Stimulated activated CD8-positive, alpha-beta memory T cell treated with anti-CD3 and anti-CD28 coated beads, Interleukin-15, amount 100 ng/mL, for 1 hour (primary cell): ENCODE measurements at regions not wholly inside any gene's neighbourhood (a gene's known extent, or its start where the extent isn't known, plus 50 kb on each side); places are given as distances from the start of the nearest gene placed in this dataset.

ENCODE experiments used
- DNase-seq: peaks from one replicate; pipeline ENCODE4 v3.0.0-alpha.2; 2020; ENCODE audit warnings: low read depth

DNA sequence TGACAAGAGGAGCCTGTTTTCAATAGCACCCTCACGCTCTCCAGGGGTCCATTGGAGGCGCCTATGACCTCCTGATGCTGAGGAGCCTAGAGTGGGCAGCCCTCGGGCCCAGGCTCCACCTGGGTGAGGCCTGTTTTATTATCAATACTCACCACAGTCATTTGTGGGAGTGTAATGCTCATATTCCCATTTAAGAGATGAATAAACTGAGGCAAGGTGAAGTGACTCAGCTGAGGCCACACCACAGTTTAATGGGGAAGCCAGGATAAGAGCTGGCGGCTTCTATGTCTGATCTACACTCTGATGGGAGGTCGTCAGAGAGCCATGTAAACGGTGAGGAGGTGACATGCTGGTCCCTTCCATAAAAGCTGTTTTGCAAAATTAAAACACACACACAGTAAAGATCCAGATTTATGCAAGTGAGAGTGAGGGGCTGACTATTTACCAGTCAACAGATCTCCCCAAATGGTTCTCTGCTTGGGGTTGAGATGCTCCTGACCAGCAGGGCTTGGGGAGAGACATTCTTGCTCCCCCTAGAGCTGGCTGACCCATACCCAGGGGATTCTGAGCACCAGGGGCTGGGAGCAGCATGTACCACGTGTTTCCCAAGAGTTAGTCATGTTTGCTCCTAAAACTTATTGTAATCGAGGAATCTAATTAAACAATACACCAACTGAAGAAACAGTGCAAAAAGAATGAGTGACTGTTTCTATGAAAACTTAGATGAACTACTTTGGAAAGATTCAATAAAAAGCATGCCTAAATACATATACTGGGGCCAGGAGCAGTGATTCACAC, 81.0 kb upstream of the INSIG1 start:
- DNase-seq: no peak

GRCh38 chr7:155217634-155218033, 80.0 kb upstream of the INSIG1 start:
- DNase-seq: no peak

- DNase-seq: no peak
Observed at GRCh38 chr7:155218276-155219153, 79.2 kb upstream of the INSIG1 start.

DNA sequence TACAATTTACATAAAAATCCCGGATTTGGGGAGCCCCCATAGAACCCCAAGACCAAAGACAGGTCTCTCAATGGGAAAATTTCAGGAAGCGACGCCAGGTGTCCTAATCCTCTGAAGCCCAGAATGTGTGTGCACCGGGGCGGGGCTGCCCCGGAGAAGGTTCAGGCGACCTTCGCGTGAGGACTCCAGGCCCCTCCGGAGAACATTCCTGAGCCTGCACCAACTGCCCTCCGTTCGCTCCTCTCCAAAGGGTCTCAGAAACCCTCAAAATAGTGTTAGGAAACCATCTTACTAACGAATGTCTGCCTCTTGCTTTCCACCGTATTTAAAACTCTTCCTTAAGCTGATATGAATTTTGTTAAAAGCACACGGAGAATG, 78.5 kb upstream of the INSIG1 start:
- no peak for DNase-seq

- no peak for DNase-seq
Observed at GRCh38 chr7:155219947-155220769, 77.5 kb upstream of the INSIG1 start.

- no peak for DNase-seq
Observed at GRCh38 chr7:155220903-155221302, 76.8 kb upstream of the INSIG1 start.

DNA sequence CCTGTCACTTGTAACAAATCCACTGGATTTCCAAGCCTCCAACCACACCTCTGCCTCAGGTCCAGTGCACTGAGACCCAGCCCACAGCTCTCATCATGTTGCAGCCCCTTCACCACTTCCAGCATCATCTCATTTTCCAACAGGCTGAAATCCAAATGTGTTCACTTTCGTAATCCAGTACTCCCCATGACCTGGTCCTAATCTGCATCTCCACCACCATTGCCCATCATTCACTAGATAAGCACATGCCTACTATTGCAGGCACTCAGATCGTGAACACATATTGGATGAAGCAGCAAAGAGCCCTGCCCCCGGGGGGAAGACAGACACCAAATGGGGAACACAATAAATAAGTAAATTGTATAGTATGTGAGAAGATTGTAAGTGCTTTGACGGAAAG, 76.1 kb upstream of the INSIG1 start:
- DNase-seq: no peak

DNA sequence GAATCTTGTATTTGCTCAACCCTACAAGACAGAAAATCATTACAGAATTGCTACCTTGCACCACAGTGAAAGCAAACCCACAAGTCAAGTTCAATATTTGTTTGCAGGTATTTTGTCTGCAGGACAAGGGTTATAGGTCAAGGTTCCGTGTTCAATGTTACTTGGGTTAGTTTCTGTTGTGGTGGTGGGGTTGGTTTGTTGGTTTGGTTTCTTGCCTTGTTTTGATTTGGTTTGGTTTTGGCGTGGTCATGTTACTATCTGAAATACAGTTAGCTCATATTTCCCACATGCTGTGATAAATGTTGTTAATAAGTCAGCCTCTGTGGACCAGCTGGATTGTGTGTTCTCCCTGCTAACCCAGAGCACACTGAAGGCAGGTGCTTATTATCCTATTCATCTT, 75.6 kb upstream of the INSIG1 start:
- no peak for DNase-seq

GRCh38 chr7:155222573-155222972, 75.1 kb upstream of the INSIG1 start:
- DNase-seq: no peak

- no peak for DNase-seq
Observed at GRCh38 chr7:155223021-155223420, 74.7 kb upstream of the INSIG1 start.

DNA sequence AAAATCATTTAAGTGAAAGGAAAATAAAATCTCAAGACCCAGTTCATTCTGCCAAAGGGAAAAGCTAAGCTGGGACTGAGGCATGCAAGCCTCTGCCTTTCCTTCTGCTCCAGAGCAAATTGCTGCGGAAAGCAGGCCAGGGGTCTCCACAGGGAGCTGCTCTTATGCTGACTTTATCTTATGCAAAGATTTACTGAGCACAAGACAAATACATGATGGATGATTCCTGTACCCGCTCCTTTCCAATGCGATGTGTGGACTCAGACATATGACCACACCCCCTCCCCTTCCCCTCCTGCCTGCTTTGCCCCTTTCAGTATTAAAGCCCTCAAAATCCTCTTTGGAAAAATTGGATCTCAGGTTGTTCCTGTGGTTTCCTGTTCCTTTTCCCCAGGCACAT, 74.2 kb upstream of the INSIG1 start:
- no peak for DNase-seq

DNA sequence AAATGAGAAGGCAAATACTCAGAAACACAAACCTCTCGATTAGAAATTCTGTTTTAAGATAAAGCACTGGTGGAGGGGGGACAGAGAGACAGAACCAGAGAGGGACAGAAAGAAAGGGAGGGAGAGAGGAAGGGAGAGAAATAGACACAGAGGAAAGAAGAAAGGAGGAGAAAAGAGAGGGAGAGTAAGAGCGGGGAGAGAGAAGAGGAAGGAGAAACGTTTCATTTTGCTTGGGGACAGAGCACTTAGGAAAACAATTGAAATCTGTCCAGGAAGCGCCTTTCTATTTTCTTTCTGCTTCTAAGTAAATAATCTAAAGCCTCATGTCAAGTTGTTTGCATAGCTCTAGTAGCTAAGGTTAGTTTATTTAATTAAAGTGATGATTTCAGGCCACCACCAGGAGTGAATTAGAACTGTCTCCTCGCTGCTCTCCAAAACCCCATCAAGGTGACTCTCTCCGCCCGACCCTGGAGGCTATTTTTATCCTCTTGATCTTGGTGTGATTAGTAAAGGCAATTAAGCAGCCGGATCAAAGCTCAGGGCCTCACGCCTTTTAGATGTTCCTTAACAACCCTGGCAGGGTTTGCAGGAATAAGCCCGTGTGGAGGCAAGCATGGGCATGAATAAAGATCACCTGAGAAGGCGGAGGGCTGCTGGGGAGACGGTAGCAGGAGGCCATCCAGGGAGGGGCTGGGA, 73.4 kb upstream of the INSIG1 start:
- no peak for DNase-seq

- DNase-seq: no peak
Observed at GRCh38 chr7:155225095-155225494, 72.6 kb upstream of the INSIG1 start.

- DNase-seq: no peak
Observed at GRCh38 chr7:155225516-155225915, 72.2 kb upstream of the INSIG1 start.

- DNase-seq: no peak
Observed at GRCh38 chr7:155226261-155227003, 71.2 kb upstream of the INSIG1 start.

DNA sequence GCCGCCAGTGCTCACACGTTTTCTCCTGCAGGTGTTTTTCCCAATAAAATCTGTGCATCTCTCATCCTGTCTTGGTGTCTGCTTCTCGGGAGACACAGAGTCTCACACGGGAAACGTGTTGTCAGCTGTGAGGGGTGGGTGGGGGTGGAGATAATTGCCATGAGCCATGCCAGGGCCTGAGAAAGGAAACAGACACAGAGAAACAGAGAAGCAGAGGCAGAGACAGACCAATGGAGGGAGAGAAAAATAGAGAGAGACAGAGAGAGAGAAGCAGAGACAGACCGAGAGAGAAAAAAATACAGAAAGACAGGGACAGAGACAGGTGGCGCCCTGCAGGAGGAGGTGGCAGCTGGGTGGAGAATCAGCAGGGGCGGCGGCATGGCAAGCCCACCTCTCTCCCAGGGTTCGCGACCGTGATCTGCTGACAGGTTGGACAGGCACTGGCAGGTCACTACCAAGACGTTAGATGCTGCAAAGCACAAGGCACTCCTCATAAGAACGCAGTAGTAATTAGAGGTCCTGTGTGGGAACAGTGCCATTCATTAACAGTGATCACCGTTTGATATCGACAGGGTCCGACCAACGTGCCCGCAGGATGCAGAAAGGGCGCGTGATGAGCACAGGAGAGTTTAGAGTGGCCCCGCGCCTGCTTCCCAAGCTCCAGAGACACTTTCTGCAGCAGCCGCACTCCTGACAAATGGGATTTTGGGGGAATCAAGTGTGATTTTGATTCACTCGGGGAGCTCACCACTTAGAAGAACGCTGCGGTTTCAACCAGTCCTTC, 70.5 kb upstream of the INSIG1 start:
- no peak for DNase-seq

- no peak for DNase-seq
Observed at GRCh38 chr7:155227788-155228458, 69.8 kb upstream of the INSIG1 start.

GRCh38 chr7:155228459-155228845, 69.2 kb upstream of the INSIG1 start:
- DNase-seq: no peak

GRCh38 chr7:155228894-155229293, 68.8 kb upstream of the INSIG1 start:
- DNase-seq: no peak
